ENCODE measurements at regions not wholly inside any gene's neighbourhood (a gene's known extent, or its start where the extent isn't known, plus 50 kb on each side); places are given as distances from the start of the nearest gene placed in this dataset.

GRCh38 chr7:54188843-54189242 lies 353.3 kb upstream of the VSTM2A start:
- H4K20me1 ChIP-seq (ENCODE audit: insufficient read depth, low read length), result no peaks in the 10 kb centered on the region
- H2AFZ ChIP-seq (ENCODE audit: low read length), result no peak overlapping the region
- H3K27me3 ChIP-seq (replicated peaks; ENCODE audit: insufficient read depth, low read length), result no peaks in the 10 kb centered on the region
- DNase-seq, result no peak
- no peaks in the 10 kb centered on the region for H3K9me2 ChIP-seq (replicated peaks; ENCODE audit: insufficient read depth, low read length)
- H3K36me3 ChIP-seq (replicated peaks; ENCODE audit: insufficient read depth, low read length), result no peaks in the 10 kb centered on the region
- no peak overlapping the region for H3K27ac ChIP-seq (ENCODE audit: low read length)
- H3K4me1 ChIP-seq (ENCODE audit: low read length), result no peaks in the 10 kb centered on the region
- no peak overlapping the region for H3K4me2 ChIP-seq (ENCODE audit: low read depth, low read length)
- TF ChIP-seq EZH2 (optimal IDR thresholded peaks at IDR 0.05; ENCODE audit: low read depth, low read length) (no peak), EZH2phosphoT487 (IDR thresholded peaks at IDR 0.05; ENCODE audit: low read length) (no peak)
- TF ChIP-seq, protein P1, sequence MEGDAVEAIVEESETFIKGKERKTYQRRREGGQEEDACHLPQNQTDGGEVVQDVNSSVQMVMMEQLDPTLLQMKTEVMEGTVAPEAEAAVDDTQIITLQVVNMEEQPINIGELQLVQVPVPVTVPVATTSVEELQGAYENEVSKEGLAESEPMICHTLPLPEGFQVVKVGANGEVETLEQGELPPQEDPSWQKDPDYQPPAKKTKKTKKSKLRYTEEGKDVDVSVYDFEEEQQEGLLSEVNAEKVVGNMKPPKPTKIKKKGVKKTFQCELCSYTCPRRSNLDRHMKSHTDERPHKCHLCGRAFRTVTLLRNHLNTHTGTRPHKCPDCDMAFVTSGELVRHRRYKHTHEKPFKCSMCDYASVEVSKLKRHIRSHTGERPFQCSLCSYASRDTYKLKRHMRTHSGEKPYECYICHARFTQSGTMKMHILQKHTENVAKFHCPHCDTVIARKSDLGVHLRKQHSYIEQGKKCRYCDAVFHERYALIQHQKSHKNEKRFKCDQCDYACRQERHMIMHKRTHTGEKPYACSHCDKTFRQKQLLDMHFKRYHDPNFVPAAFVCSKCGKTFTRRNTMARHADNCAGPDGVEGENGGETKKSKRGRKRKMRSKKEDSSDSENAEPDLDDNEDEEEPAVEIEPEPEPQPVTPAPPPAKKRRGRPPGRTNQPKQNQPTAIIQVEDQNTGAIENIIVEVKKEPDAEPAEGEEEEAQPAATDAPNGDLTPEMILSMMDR (IDR thresholded peaks at IDR 0.05; ENCODE audit: low read length), result no peak
- no peaks in the 10 kb centered on the region for H3K9me3 ChIP-seq (replicated peaks; ENCODE audit: insufficient read depth, low read length)
- no peaks in the 10 kb centered on the region for H3K79me2 ChIP-seq (ENCODE audit: low read length)
- H3K9ac ChIP-seq (ENCODE audit: low read length), result no peak overlapping the region
- no peak overlapping the region for H3K4me3 ChIP-seq (ENCODE audit: low read length)
- no peaks in the 10 kb centered on the region for H3F3A ChIP-seq (ENCODE audit: insufficient read depth, low read length)

DNA sequence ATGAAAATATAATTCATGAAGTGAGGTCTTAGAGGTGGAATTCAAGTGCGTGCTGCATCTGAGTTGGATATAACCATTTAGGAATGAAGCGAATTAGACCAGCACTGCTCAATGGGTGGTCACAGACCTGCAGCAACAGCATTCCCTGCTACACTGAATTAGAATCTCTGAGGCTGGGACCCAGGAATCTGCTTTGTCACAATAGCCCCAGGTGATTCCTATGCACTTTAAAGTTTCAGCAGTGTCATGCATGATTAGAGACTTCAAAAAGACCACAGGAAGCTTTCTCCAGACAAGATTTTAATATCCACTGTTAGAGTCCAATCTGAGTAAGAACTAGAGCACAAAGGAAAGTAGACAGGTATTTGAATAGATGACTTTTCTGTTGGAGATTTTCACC lies 352.8 kb upstream of the VSTM2A start:
- Histone ChIP-seq H3K9me3 (replicated peaks; ENCODE audit: insufficient read depth, low read length) (no peaks in the 10 kb centered on the region), H3K9me2 (replicated peaks; ENCODE audit: insufficient read depth, low read length) (no peaks in the 10 kb centered on the region), H3K9ac (ENCODE audit: low read length) (no peak overlapping the region), H3K36me3 (replicated peaks; ENCODE audit: insufficient read depth, low read length) (no peaks in the 10 kb centered on the region), H4K20me1 (ENCODE audit: insufficient read depth, low read length) (no peaks in the 10 kb centered on the region), H2AFZ (ENCODE audit: low read length) (no peak overlapping the region), H3K4me1 (ENCODE audit: low read length) (no peaks in the 10 kb centered on the region), H3K4me3 (ENCODE audit: low read length) (no peak overlapping the region), H3F3A (ENCODE audit: insufficient read depth, low read length) (no peaks in the 10 kb centered on the region), H3K79me2 (ENCODE audit: low read length) (no peaks in the 10 kb centered on the region), H3K27me3 (replicated peaks; ENCODE audit: insufficient read depth, low read length) (no peaks in the 10 kb centered on the region), H3K4me2 (ENCODE audit: low read depth, low read length) (no peak overlapping the region), H3K27ac (ENCODE audit: low read length) (no peak overlapping the region)
- DNase-seq, result no peak
- no peak for TF ChIP-seq EZH2phosphoT487 (IDR thresholded peaks at IDR 0.05; ENCODE audit: low read length)
- TF ChIP-seq, protein P1 (IDR thresholded peaks at IDR 0.05; ENCODE audit: low read length), result no peak
- TF ChIP-seq EZH2 (optimal IDR thresholded peaks at IDR 0.05; ENCODE audit: low read depth, low read length), result no peak

DNA sequence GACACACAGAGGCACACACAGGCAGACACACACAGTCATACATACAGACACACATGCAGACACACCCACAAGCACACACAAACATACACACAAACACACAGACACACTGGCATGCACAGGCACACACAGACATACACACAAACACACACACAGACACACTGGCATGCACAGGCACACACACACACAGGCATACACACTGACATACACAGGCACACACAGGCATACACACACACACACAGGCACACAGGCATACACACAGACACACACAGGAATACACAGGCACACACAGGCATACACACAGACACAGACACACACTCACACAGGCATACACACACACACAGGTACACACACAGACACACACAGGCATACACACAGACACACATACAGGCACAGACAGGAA lies 340.7 kb upstream of the VSTM2A start:
- Histone ChIP-seq H3K4me1 (ENCODE audit: low read length) (no peaks in the 10 kb centered on the region), H3K4me2 (ENCODE audit: low read depth, low read length) (no peak overlapping the region), H3K9me2 (replicated peaks; ENCODE audit: insufficient read depth, low read length) (no peaks in the 10 kb centered on the region), H3K36me3 (replicated peaks; ENCODE audit: insufficient read depth, low read length) (no peaks in the 10 kb centered on the region), H3K27me3 (replicated peaks; ENCODE audit: insufficient read depth, low read length) (no peaks in the 10 kb centered on the region), H3K9ac (ENCODE audit: low read length) (no peak overlapping the region), H2AFZ (ENCODE audit: low read length) (no peak overlapping the region), H3K79me2 (ENCODE audit: low read length) (no peaks in the 10 kb centered on the region), H3K9me3 (replicated peaks; ENCODE audit: insufficient read depth, low read length) (no peaks in the 10 kb centered on the region), H3K4me3 (ENCODE audit: low read length) (no peak overlapping the region), H3K27ac (ENCODE audit: low read length) (no peak overlapping the region), H3F3A (ENCODE audit: insufficient read depth, low read length) (no peaks in the 10 kb centered on the region), H4K20me1 (ENCODE audit: insufficient read depth, low read length) (no peaks in the 10 kb centered on the region)
- TF ChIP-seq, protein P1 (IDR thresholded peaks at IDR 0.05; ENCODE audit: low read length), result no peak
- no peak for TF ChIP-seq EZH2phosphoT487 (IDR thresholded peaks at IDR 0.05; ENCODE audit: low read length)
- TF ChIP-seq EZH2 (optimal IDR thresholded peaks at IDR 0.05; ENCODE audit: low read depth, low read length), result no peak
- DNase-seq, result no peak

Data from MM.1S (cell line).